Hepatocyte (in vitro differentiated cells): ENCODE measurements at regions not wholly inside any gene's neighbourhood (a gene's known extent, or its start where the extent isn't known, plus 50 kb on each side); places are given as distances from the start of the nearest gene placed in this dataset.

ENCODE experiments used
- EZH2 ChIP-seq: fragments of 200-600 bp; sonication (generic); IDR thresholded peaks from 2 replicates; pipeline ENCODE4 v1.6.1; 2016; ENCODE audit warnings: antibody characterized with exemption, mild to moderate bottlenecking, borderline replicate concordance
- EZH2phosphoT487 ChIP-seq: fragments of 200-600 bp; sonication (generic); IDR thresholded peaks from one replicate; pipeline ENCODE4 v1.6.1; 2018; ENCODE audit warnings: antibody characterized with exemption, mild to moderate bottlenecking, low read depth, moderate library complexity; ENCODE audit not compliant: unreplicated experiment, severe bottlenecking
- TF ChIP-seq, protein P1 (sequence below): fragments of 200-600 bp; sonication (generic); IDR thresholded peaks from 2 replicates; pipeline ENCODE4 v1.5.1; 2016; ENCODE audit warnings: antibody characterized with exemption, mild to moderate bottlenecking; ENCODE audit not compliant: poor library complexity

DNA sequence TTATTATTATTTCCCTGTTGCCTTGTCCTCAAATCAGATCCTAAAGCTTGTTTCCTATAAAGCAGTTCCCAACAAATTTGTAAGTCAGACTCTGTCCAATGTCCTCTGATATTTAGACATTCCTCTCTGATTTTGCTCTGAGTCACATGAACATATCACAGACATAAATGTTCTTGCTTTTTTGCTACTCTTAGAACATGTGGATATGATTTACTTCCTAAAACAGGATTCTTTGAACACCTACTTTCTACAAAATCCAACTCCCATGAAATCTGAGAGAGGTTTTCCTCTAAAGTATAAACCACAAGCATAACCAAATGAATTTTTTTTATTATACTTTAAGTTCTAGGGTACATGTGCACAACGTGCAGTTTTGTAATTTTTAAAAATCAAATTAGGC, 181.3 kb upstream of the SLC38A2 start:
- TF ChIP-seq, protein P1, sequence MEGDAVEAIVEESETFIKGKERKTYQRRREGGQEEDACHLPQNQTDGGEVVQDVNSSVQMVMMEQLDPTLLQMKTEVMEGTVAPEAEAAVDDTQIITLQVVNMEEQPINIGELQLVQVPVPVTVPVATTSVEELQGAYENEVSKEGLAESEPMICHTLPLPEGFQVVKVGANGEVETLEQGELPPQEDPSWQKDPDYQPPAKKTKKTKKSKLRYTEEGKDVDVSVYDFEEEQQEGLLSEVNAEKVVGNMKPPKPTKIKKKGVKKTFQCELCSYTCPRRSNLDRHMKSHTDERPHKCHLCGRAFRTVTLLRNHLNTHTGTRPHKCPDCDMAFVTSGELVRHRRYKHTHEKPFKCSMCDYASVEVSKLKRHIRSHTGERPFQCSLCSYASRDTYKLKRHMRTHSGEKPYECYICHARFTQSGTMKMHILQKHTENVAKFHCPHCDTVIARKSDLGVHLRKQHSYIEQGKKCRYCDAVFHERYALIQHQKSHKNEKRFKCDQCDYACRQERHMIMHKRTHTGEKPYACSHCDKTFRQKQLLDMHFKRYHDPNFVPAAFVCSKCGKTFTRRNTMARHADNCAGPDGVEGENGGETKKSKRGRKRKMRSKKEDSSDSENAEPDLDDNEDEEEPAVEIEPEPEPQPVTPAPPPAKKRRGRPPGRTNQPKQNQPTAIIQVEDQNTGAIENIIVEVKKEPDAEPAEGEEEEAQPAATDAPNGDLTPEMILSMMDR, result no peak
- no peak for TF ChIP-seq EZH2
- no peak for TF ChIP-seq EZH2phosphoT487
